ENCODE measurements at regions not wholly inside any gene's neighbourhood (a gene's known extent, or its start where the extent isn't known, plus 50 kb on each side); places are given as distances from the start of the nearest gene placed in this dataset.

DNA sequence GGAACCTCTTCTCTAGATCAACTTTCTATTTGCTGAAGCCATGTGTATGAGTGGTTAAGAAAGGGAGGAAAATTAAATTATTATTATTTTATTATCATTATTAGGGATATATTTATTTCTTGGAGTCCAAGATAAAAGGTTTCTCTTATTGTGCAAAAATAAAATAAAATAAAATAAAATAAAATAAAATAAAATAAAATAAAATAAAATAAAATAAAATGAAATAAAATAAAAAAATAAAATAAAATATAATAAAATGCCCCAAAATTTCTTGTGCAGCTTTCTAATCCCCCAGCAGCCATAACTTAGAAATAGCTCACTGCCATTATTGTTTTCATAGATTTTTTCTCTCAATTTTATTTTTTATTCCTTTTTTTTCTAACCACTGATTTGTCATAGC, 526.8 kb downstream of the VGLL3 start:
- DNase-seq (ENCODE audit: low read depth in 2 of 2), result no peak
- H3K4me3 ChIP-seq (replicated peaks in 1 of 2; ENCODE audit: low read depth in 2 of 2, low read length in 2 of 2), result no peak overlapping the region

DNA sequence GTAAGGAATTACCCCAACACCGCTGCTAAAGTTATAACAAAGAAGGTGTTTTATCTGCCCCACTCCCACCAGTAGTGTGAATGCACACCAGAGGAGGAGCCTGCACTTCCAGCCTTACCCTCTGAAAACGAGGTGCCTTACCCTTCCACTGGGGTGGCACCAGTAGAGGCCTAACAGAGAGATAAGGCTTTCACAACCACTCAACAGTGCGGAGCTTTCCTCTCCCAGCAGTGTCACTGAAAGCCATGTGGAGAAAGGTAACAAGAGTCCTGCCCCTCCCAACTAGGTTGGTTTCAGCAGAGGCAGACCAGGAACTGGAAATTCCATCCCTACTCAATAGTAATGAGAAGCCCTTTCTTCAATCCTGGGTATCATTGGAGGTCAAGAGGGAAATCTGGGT, 539.2 kb downstream of the VGLL3 start:
- no peak for DNase-seq (ENCODE audit: low read depth in 2 of 2)
- no peak overlapping the region for H3K4me3 ChIP-seq (replicated peaks in 1 of 2; ENCODE audit: low read depth in 2 of 2, low read length in 2 of 2)
- TF ChIP-seq, protein P1, sequence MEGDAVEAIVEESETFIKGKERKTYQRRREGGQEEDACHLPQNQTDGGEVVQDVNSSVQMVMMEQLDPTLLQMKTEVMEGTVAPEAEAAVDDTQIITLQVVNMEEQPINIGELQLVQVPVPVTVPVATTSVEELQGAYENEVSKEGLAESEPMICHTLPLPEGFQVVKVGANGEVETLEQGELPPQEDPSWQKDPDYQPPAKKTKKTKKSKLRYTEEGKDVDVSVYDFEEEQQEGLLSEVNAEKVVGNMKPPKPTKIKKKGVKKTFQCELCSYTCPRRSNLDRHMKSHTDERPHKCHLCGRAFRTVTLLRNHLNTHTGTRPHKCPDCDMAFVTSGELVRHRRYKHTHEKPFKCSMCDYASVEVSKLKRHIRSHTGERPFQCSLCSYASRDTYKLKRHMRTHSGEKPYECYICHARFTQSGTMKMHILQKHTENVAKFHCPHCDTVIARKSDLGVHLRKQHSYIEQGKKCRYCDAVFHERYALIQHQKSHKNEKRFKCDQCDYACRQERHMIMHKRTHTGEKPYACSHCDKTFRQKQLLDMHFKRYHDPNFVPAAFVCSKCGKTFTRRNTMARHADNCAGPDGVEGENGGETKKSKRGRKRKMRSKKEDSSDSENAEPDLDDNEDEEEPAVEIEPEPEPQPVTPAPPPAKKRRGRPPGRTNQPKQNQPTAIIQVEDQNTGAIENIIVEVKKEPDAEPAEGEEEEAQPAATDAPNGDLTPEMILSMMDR (IDR thresholded peaks at IDR 0.05; ENCODE audit: low read depth, low read length), result no peak

More for the DNA sequence above, 526.8 kb downstream of the VGLL3 start:
- TF ChIP-seq, protein P1 (IDR thresholded peaks at IDR 0.05; ENCODE audit: low read depth, low read length), result no peak

DNA sequence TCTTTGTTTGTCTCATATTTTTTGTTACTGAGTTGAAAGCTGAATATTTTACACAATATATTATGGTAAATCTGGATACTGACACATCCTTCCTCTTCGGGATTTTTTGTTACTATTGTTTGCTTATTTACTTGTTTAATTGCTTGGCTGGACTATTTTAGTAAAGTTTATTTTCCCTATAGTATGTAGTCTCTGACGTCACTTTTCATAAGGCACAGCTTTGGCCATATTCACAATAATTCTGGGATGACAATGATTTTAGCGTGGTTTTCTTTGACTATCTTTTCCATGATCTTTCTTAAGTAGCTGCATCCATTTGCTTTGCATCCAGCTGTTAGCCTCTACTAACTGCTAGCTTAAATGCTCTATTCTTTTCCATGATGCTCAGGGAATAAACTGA, 552.4 kb downstream of the VGLL3 start:
- TF ChIP-seq, protein P1 (IDR thresholded peaks at IDR 0.05; ENCODE audit: low read depth, low read length), result no peak
- DNase-seq (ENCODE audit: low read depth in 2 of 2), result no peak
- H3K4me3 ChIP-seq (replicated peaks in 1 of 2; ENCODE audit: low read depth in 2 of 2, low read length in 2 of 2), result no peak overlapping the region

DNA sequence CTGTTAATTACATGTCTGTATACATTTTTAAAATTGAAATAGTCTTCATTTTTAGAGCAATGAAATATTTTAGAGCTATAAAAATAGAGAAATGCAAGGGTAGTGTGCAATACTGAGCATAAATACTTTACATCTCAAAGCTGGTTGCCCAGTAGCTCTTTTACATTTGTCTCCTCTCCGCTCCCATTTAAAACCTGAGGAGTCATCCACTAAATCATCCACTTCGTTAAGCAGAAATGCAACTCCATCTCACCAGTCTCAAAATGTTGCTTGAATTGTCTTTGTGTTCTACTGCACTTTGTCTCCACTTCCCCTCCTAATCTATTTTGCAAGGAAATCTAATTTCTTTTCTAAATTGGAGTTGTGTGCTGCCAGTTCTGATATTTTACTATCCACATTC, 563.6 kb downstream of the VGLL3 start:
- no peak overlapping the region for H3K4me3 ChIP-seq (replicated peaks in 1 of 2; ENCODE audit: low read depth in 2 of 2, low read length in 2 of 2)
- DNase-seq (ENCODE audit: low read depth in 2 of 2), result no peak
- TF ChIP-seq, protein P1 (IDR thresholded peaks at IDR 0.05; ENCODE audit: low read depth, low read length), result no peak

DNA sequence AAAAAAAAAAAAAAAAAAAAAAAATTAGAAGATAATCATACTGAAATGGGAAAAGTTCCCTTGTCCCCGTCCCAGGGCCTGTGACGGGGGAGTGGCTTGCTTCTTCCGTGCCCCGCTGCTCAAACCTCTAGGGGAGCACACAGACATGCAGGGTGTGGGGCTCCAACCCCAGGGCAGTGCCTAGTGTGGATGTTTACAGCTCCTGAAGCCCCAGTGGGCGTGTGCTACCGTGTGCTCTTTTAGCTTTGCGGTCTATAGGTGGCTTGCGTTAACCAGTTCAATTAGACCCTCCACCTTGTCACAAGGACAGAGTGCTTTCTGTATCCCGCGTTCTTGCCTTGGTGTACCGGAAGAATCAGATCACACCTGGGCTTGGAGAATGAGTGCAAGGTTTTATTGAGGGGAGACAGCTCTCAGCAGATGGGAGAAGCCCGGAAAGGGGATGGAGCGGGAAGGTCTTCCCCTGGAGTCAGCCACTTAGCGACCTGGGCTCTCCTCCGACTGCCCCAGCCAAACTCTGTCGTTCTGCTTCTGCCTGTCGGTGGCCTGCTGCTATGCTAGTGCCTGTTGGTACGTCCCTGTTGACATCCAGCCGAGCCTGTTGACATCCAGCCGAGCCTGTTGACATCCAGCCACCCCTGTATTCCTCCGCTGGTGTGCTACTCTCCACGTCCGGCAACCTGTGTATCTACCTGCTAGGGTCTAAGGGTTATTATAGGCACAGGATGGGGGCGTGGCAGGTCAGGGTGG, 569.8 kb downstream of the VGLL3 start:
- DNase-seq (ENCODE audit: low read depth in 2 of 2), result no peak
- no peak overlapping the region for H3K4me3 ChIP-seq (replicated peaks in 1 of 2; ENCODE audit: low read depth in 2 of 2, low read length in 2 of 2)
- TF ChIP-seq, protein P1 (IDR thresholded peaks at IDR 0.05; ENCODE audit: low read depth, low read length), result no peak

DNA sequence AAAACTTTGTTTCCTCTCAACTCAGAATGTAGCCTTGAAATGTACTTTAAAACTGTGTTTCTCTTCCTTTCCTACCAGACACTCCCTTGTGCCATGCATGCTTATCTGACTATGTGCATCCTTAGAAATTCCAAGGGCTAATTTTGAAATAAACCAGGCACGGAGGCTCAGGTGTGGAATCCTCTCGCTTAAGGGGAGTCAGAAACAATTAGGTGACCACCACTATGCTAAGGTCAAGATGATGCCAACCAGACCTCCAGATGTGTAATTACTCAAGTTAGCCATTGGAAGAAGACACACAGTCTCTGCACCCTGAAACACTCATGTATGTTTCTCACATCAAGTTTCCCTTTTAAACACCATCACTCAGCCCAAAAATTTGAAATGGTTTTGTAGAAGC, 572.1 kb downstream of the VGLL3 start:
- H3K4me3 ChIP-seq (replicated peaks in 1 of 2; ENCODE audit: low read depth in 2 of 2, low read length in 2 of 2), result no peak overlapping the region
- TF ChIP-seq, protein P1 (IDR thresholded peaks at IDR 0.05; ENCODE audit: low read depth, low read length), result no peak
- no peak for DNase-seq (ENCODE audit: low read depth in 2 of 2)

DNA sequence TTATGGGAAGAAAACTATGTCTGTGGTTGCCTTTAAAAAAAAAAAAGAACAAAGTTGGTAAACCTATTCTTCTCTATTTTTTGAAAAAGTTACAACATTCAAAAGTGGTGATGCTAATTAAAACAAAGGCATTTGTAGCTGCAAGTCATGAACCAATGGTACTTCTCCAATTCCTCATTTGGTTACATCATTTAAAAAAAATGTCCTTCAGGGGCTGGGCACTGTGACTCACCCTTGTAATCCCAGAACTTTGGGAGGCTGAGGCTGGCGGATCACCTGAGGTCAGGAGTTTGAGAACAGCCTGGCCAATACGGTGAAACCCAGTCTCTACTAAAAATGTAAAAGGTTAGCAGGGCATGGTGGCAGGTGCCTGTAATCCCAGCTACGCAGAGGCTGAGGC, 574.6 kb downstream of the VGLL3 start:
- DNase-seq (ENCODE audit: low read depth in 2 of 2), result no peak
- H3K4me3 ChIP-seq (replicated peaks in 1 of 2; ENCODE audit: low read depth in 2 of 2, low read length in 2 of 2), result no peak overlapping the region
- TF ChIP-seq, protein P1 (IDR thresholded peaks at IDR 0.05; ENCODE audit: low read depth, low read length), result no peak
